ENCODE measurements at regions not wholly inside any gene's neighbourhood (a gene's known extent, or its start where the extent isn't known, plus 50 kb on each side); places are given as distances from the start of the nearest gene placed in this dataset.

- FAIRE-seq (no peak), ATAC-seq (no peak), DNase-seq (ENCODE audit: low spot score) (no peak)
- H3K9me3 ChIP-seq (ENCODE audit: low read length), result no peaks in the 10 kb centered on the region
- H3K27ac ChIP-seq (ENCODE audit: extremely low read length, insufficient read depth, low read length), result no peak overlapping the region
- intact Hi-C loops (cut with micrococcal nuclease; ENCODE audit: unreplicated experiment), result no loop called here
- H3K27me3 ChIP-seq (ENCODE audit: control insufficient read depth in 1 of 2, insufficient read depth in 2 of 2, low read length in 2 of 2), result no peaks in the 10 kb centered on the region
- in situ Hi-C loops (cut with HindIII; ENCODE audit: extremely low pct_ligation_motif_present, low pct_unique_long_range_greater_than_20kb), result no loop called here
- H3K4me2 ChIP-seq (ENCODE audit: low read depth, low read length), result no peak overlapping the region
- no peak overlapping the region for H3K9ac ChIP-seq (ENCODE audit: insufficient read depth, low read depth, low read length)
- ChIA-PET POLR2A (no interaction called here), CTCF (ENCODE audit: low intra/inter-chr PET ratio, low total read pairs) (no interaction called here)
- H3K4me1 ChIP-seq (ENCODE audit: insufficient read depth, low read length), result no peaks in the 10 kb centered on the region
- no peak overlapping the region for H2AFZ ChIP-seq (ENCODE audit: low read length)
- TF ChIP-seq FOXO1 (CRISPR knock-in tag; IDR thresholded peaks at IDR 0.05) (no peak), ZNF570 (CRISPR knock-in tag; IDR thresholded peaks at IDR 0.05; ENCODE audit: borderline replicate concordance) (no peak), ZNF572 (CRISPR knock-in tag; IDR thresholded peaks at IDR 0.05) (no peak), ZNF362 (CRISPR knock-in tag; IDR thresholded peaks at IDR 0.05; ENCODE audit: borderline replicate concordance) (no peak), KMT2A (CRISPR knock-in tag; IDR thresholded peaks at IDR 0.05) (no peak), ZNF513 (CRISPR knock-in tag; conservative IDR thresholded peaks at IDR 0.05) (no peak), ZNF558 (CRISPR knock-in tag; IDR thresholded peaks at IDR 0.05; ENCODE audit: borderline replicate concordance) (no peak), FIP1L1 (IDR thresholded peaks at IDR 0.05; ENCODE audit: borderline replicate concordance, insufficient read depth, low read depth, low read length) (no peak), KAT7 (CRISPR knock-in tag; IDR thresholded peaks at IDR 0.05; ENCODE audit: borderline replicate concordance) (no peak)
- TF ChIP-seq, protein P1, sequence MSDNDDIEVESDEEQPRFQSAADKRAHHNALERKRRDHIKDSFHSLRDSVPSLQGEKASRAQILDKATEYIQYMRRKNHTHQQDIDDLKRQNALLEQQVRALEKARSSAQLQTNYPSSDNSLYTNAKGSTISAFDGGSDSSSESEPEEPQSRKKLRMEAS (IDR thresholded peaks at IDR 0.05), result no peak
- TF ChIP-seq, protein P2, sequence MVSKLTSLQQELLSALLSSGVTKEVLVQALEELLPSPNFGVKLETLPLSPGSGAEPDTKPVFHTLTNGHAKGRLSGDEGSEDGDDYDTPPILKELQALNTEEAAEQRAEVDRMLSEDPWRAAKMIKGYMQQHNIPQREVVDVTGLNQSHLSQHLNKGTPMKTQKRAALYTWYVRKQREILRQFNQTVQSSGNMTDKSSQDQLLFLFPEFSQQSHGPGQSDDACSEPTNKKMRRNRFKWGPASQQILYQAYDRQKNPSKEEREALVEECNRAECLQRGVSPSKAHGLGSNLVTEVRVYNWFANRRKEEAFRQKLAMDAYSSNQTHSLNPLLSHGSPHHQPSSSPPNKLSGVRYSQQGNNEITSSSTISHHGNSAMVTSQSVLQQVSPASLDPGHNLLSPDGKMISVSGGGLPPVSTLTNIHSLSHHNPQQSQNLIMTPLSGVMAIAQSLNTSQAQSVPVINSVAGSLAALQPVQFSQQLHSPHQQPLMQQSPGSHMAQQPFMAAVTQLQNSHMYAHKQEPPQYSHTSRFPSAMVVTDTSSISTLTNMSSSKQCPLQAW (CRISPR knock-in tag; IDR thresholded peaks at IDR 0.05), result no peak
- TF ChIP-seq, protein P3, sequence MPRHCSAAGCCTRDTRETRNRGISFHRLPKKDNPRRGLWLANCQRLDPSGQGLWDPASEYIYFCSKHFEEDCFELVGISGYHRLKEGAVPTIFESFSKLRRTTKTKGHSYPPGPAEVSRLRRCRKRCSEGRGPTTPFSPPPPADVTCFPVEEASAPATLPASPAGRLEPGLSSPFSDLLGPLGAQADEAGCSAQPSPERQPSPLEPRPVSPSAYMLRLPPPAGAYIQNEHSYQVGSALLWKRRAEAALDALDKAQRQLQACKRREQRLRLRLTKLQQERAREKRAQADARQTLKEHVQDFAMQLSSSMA (CRISPR knock-in tag; IDR thresholded peaks at IDR 0.05), result no peak
- WGBS (ENCODE audit: low lambda C conversion rate), result 23% methylated on average over 3 of the region's 3 CpGs
- H3K4me3 ChIP-seq (replicated peaks in 1 of 3; ENCODE audit: insufficient read depth in 1 of 3, low read depth in 2 of 3, low read length in 3 of 3), result no peak overlapping the region
- BruUV-seq (replicated peaks), result no TSS peak
- H4K20me1 ChIP-seq (ENCODE audit: insufficient read depth, low read length), result no peaks in the 10 kb centered on the region
- H3K36me3 ChIP-seq (replicated peaks in 1 of 2; ENCODE audit: control insufficient read depth in 1 of 2, insufficient read depth in 2 of 2, low read length in 2 of 2), result no peaks in the 10 kb centered on the region
- no peaks in the 10 kb centered on the region for H3K79me2 ChIP-seq (ENCODE audit: insufficient read depth, low read length)
Measured at GRCh38 chr18:71485611-71486010, 1058.5 kb downstream of the CBLN2 start.

Data from HepG2 (cell line).